ENCODE measurements at regions not wholly inside any gene's neighbourhood (a gene's known extent, or its start where the extent isn't known, plus 50 kb on each side); places are given as distances from the start of the nearest gene placed in this dataset.

DNA sequence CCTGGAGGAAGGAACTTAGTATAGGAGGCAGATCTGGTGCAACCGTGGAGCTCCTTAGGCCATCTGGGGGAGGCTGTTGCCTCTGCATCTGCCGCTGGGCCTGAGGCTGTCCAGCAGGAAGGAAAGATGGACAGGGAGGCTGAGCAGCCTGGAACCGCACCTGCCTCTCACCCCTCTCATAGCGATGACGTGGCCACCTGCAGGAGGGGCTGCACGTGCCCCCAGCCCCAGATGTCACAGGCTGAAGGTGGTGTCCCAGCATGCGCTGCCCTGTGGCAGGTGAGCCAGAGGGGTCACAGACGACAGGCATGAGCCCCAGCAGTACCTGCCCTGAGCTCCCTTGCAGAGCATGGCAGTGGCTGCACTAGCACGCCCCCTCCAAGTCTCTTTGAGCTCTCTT, 283.9 kb downstream of the ACTR3B start:
- TF ChIP-seq, protein P1, sequence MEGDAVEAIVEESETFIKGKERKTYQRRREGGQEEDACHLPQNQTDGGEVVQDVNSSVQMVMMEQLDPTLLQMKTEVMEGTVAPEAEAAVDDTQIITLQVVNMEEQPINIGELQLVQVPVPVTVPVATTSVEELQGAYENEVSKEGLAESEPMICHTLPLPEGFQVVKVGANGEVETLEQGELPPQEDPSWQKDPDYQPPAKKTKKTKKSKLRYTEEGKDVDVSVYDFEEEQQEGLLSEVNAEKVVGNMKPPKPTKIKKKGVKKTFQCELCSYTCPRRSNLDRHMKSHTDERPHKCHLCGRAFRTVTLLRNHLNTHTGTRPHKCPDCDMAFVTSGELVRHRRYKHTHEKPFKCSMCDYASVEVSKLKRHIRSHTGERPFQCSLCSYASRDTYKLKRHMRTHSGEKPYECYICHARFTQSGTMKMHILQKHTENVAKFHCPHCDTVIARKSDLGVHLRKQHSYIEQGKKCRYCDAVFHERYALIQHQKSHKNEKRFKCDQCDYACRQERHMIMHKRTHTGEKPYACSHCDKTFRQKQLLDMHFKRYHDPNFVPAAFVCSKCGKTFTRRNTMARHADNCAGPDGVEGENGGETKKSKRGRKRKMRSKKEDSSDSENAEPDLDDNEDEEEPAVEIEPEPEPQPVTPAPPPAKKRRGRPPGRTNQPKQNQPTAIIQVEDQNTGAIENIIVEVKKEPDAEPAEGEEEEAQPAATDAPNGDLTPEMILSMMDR (IDR thresholded peaks at IDR 0.05), result no peak
- TF ChIP-seq POLR2A (IDR thresholded peaks at IDR 0.05), result no peak
